Activated T-helper 1 cell treated with Interleukin-2 at 50 U/mL for 16 hours (primary cell): ENCODE measurements at regions not wholly inside any gene's neighbourhood (a gene's known extent, or its start where the extent isn't known, plus 50 kb on each side); places are given as distances from the start of the nearest gene placed in this dataset.

Source experiments
- DNase-seq: peaks from one replicate; pipeline ENCODE4 v3.0.0-alpha.2; 2020; ENCODE audit warnings: low read depth

- DNase-seq, result no peak
These were observed 101.2 kb upstream of the GNAO1 start for GRCh38 chr16:56090076-56090475.

- DNase-seq, result no peak
These were observed 103.7 kb upstream of the GNAO1 start for GRCh38 chr16:56087626-56088025.

- DNase-seq, result no peak
These were observed 109.9 kb upstream of the GNAO1 start for GRCh38 chr16:56081371-56081770.

GRCh38 chr16:56075732-56076388 is 115.4 kb upstream of the GNAO1 start:
- no peak for DNase-seq

GRCh38 chr16:56073508-56073907 is 117.8 kb upstream of the GNAO1 start:
- no peak for DNase-seq

- DNase-seq, result no peak
These were observed 119.2 kb upstream of the GNAO1 start for GRCh38 chr16:56072096-56072495.

GRCh38 chr16:56068816-56069215 is 122.5 kb upstream of the GNAO1 start:
- DNase-seq, result no peak

- DNase-seq, result no peak
These were observed 123.0 kb upstream of the GNAO1 start for GRCh38 chr16:56068314-56068713.

GRCh38 chr16:56067406-56067805 is 123.9 kb upstream of the GNAO1 start:
- no peak for DNase-seq

- no peak for DNase-seq
These were observed 124.7 kb upstream of the GNAO1 start for GRCh38 chr16:56066617-56067016.

GRCh38 chr16:56063111-56063510 is 128.2 kb upstream of the GNAO1 start:
- no peak for DNase-seq

GRCh38 chr16:56057151-56057550 is 134.1 kb upstream of the GNAO1 start:
- no peak for DNase-seq

GRCh38 chr16:56050916-56051315 is 140.4 kb upstream of the GNAO1 start:
- no peak for DNase-seq

- no peak for DNase-seq
These were observed 142.7 kb upstream of the GNAO1 start for GRCh38 chr16:56048425-56049105.

GRCh38 chr16:56047307-56048234 is 143.7 kb upstream of the GNAO1 start:
- DNase-seq, result no peak

GRCh38 chr16:56042416-56042815 is 148.9 kb upstream of the GNAO1 start:
- no peak for DNase-seq

- peak; percentile 2 for DNase-seq
These were observed 149.6 kb upstream of the GNAO1 start for GRCh38 chr16:56041556-56042140.

GRCh38 chr16:56038564-56039098 is 152.7 kb upstream of the GNAO1 start:
- no peak for DNase-seq

GRCh38 chr16:56032072-56032471 is 156.9 kb upstream of the CES5A start:
- no peak for DNase-seq

GRCh38 chr16:56029026-56029425 is 153.9 kb upstream of the CES5A start:
- DNase-seq, result no peak

- no peak for DNase-seq
These were observed 147.6 kb upstream of the CES5A start for GRCh38 chr16:56022818-56023217.

GRCh38 chr16:56019274-56019673 is 144.1 kb upstream of the CES5A start:
- DNase-seq, result no peak
